Iris pigment epithelial cell (primary cell): ENCODE measurements at regions not wholly inside any gene's neighbourhood (a gene's known extent, or its start where the extent isn't known, plus 50 kb on each side); places are given as distances from the start of the nearest gene placed in this dataset.
"Not testable (repeated sequence)": the region's sequence is repeated elsewhere in the genome, so short reads cannot be mapped to it uniquely, and the experiment has no call there.

Source experiments
- DNase-seq: peaks from one replicate; pipeline ENCODE4 v3.0.0-alpha.2; 2011; ENCODE audit warnings: low read depth

- no peak for DNase-seq
These were observed 56.0 kb upstream of the LRPPRC start for GRCh38 chr2:44051593-44052347.

- DNase-seq, result no peak
These were observed 56.8 kb upstream of the LRPPRC start for GRCh38 chr2:44052584-44052983.

DNA sequence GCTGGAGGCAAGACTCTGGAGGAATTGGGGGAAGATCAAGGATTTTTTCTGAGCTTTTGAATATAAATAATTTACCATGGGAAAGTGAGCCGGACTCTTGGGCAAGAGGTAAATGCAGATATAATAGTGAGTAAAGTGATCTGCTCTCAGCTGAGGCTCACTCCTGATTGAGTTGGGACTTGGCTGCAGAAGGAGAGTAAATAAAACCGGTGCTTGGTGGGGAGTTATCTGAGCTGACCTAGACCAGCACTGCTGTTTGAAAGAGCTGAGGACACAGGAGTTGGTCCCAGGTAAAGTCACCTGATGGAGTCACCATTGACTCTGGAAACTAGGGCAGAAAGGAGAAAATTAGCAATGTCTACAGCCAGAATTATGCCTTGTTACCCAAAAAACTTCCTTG is 57.3 kb upstream of the LRPPRC start:
- no peak for DNase-seq

DNA sequence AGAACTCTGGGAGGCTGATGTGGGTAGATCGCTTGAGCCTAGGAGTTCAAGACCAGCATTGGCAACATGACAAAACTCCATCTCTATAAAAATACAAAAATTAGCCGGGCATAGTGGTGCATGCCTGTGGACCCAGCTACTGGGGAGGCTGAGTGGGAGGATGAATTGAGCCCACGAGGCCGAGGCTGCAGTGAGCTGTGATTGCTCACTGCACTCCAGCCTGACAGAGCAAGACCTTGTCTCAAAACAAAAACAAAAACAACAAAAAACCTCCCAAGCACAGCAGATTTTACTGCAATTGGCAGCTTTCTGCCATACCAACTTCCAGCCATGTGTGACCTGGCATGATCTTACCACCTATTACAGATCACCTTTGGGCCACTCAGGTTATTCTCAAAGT is 57.7 kb upstream of the LRPPRC start:
- DNase-seq, result no peak

GRCh38 chr2:44055229-44055628 is 59.4 kb upstream of the LRPPRC start:
- no peak for DNase-seq

GRCh38 chr2:44055664-44056063 is 59.9 kb upstream of the LRPPRC start:
- DNase-seq, result no peak

GRCh38 chr2:44056947-44057346 is 61.2 kb upstream of the LRPPRC start:
- no peak for DNase-seq

DNA sequence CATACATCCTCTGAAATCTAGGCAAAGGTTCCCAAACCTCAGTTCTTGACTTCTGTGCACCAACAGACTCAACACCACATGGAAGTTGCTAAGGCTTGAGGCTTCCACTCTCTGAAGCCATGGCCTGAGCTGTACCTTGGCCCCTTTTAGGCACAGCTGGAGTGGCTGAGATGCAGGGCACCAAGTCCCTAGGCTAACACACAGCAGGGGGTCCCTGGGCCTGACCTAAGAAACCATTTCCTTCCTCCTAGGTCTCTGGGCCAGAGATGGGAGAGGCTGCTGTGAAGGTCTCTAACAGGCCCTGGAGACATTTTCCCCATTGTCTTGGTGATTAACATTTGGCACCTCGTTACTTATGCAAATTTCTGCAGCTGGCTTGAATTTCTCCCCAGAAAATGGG is 64.5 kb upstream of the LRPPRC start:
- not testable (repeated sequence) for DNase-seq

- DNase-seq, result no peak
These were observed 65.2 kb upstream of the LRPPRC start for GRCh38 chr2:44060990-44061389.

DNA sequence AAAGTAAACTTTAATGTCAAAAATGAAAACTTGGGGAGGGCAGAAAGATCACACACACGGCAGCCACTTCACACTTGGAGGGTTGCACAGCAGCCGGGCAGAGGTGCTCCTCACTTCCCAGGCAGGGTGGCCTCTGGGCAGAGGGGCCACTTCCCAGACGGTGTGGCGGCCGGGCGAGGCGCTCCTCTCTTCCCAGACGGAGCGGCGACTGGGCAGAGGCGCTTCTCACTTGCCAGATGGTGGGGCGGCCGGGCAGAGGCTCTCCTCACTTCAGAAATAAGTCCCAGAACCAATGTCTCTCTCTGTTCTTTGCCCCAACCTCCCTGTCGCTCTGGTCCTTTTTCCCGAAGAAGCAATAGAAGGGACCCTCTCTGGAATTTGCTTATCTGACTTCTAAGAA is 65.7 kb upstream of the LRPPRC start:
- no peak for DNase-seq

DNA sequence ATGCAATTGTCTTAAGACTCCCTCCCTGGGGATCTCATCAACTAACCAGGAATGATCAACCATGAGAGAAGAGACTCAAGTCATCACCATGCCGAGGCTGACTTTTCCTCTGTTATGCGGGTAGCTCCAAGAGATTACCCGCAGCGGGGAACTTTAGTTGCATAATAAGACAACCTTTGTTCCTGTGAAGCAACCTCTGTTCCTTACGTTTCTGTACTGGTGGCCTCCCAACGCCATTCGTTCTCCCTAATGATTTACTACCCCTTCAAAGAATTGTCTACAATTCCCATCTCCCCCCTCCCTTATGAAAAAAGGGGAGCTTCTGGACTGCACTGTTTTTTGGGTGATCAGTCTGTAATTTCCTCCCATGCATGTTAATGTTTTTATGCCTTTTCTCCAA is 66.1 kb upstream of the LRPPRC start:
- DNase-seq, result no peak

DNA sequence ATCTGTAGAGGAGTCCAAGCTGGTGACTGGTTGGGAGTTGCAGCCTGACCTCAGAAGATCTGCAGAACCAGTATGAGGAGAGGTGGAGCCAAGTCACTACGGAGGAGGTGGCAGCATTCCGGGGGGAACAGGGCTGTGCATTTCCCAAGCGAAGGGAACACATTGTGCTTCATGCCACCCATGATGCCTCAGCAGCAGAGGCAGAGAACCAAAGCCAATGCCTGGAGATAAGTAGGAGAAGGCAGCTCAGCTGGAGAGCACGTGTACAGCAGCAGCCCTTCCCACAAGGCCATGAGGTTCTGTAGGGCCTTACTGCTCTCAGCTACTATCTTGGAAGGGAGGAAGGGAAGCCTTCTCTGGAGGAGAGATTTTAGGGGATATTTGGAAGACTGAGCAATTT is 67.2 kb upstream of the LRPPRC start:
- DNase-seq, result no peak

DNA sequence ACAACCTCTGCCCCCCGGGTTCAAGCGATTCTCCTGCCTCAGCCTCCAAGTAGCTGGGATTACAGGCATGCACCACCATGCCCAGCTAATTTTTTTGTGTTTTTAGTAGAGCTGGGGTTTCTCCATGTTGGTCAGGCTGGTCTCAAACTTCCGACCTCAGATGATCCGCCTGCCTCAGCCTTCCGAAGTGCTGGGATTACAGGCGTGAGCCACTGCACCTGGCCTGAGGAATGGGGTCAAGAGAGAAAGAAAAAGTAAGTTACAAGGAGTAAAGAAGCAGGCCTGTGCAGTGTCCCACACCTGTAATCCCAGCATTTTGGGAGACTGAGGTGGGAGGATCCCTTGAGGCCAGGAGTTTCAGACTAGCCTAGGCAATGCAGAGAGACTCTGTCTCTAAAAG is 68.5 kb upstream of the LRPPRC start:
- not testable (repeated sequence) for DNase-seq

DNA sequence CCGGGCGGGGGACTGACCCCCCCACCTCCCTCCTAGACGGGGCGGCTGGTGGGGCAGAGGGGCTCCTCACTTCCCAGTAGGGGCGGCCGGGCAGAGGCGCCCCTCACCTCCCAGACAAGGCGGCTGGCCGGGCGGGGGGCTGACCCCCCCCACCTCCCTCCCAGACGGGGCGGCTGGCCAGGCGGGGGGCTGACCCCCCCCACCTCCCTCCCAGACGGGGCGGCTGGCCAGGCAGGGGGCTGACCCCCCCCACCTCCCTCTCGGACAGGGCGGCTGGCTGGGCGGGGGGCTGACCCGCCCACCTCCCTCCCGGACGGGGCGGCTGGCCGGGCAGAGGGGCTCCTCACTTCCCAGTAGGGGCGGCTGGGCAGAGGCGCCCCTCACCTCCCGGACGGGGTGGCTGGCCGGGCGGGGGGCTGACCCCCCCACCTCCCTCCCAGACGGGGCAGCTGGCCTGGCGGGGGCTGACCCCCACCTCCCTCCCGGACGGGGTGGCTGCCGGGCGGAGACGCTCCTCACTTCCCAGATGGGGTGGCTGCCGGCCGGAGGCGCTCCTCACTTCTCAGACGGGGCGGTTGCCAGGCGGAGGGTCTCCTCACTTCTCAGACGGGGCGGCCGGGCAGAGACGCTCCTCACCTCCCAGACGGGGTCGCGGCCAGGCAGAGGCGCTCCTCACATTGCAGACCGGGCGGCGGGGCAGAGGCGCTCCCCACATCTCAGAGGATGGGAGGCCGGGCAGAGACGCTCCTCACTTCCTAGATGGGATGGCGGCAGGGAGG is 71.4 kb upstream of the LRPPRC start:
- DNase-seq, result not testable (repeated sequence)

GRCh38 chr2:44067791-44068181 is 72.0 kb upstream of the LRPPRC start:
- DNase-seq, result not testable (repeated sequence)

GRCh38 chr2:44071454-44072046 is 75.8 kb upstream of the LRPPRC start:
- no peak for DNase-seq

DNA sequence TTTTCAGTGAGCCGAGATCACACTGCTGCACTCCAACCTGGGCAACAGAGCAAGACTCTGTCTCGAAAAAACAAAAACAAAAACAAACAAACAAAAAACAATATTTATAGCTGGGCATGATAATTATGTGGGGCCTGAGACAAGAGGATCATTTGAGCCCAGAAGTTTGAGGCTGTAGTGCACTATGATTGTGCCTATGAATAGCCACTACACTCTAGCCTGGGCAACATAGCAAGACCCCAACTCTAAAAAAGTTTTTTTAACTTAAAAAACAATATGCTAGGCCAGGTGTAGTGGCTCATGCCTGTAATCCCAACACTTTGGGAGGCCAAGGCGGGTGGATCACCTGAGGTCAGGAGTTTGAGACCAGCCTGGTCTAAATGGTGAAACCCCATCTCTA is 77.9 kb upstream of the LRPPRC start:
- not testable (repeated sequence) for DNase-seq

GRCh38 chr2:44074795-44075194 is 79.0 kb upstream of the LRPPRC start:
- DNase-seq, result not testable (repeated sequence)

GRCh38 chr2:44075541-44075940 is 79.8 kb upstream of the LRPPRC start:
- DNase-seq, result peak; percentile 35

DNA sequence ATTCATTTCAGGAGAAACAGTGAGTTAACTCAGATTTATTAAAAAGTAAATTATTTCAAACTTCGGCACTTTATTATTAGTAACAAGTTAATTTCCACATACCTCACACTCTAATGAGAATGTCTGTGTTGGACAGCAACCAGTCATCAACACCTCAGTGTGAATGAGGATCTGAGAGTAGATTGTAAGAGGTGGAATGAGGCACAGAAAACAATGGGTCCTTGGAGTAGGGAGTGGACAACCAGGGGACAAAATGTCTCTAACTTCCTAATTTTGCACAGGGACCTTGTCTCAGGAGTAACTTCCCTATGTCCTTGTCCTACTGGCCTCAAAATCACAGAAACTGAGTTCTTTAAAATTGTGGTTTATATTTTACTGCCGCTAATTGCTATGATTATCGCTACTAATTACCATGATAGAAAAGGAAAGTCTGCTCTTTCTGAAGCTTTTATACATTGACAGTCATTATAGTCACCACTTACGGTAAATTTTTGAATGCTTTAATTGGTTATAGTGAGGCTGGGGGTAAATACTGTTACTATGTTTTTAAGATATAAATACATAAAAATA is 82.2 kb upstream of the LRPPRC start:
- DNase-seq, result no peak

DNA sequence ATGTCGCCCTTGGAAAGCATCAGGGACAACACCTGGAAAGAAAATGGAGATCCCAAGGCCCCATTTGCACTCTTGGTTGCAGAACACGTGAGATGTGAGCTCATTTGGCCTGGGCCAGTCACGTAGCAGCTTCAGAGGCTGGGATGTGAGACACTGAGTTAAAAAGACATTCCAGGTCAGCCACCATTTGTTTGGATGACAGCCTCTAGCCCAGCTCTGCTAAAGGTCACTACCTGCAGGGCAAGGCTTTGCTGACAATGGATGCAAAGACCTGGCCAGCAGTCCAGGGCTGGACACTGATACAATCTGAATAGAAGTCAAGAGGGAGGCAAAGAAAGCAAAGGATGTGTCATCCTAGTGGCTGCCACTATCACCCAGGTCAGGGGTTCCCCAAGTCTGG is 83.9 kb upstream of the LRPPRC start:
- DNase-seq, result no peak

- DNase-seq, result no peak
These were observed 85.6 kb upstream of the PPM1B start for GRCh38 chr2:44083054-44083453.

GRCh38 chr2:44084850-44085249 is 83.8 kb upstream of the PPM1B start:
- no peak for DNase-seq
